ENCODE measurements at regions not wholly inside any gene's neighbourhood (a gene's known extent, or its start where the extent isn't known, plus 50 kb on each side); places are given as distances from the start of the nearest gene placed in this dataset.

GRCh38 chr12:114608509-114608908 is 75.5 kb downstream of the TBX3 start:
- Histone ChIP-seq H2AFZ (ENCODE audit: low read depth, low read length) (no peak overlapping the region), H3K4me1 (ENCODE audit: control insufficient read depth, extremely low read depth, insufficient read depth, low read length) (no peaks in the 10 kb centered on the region), H3K27ac (ENCODE audit: insufficient read depth, low read depth, low read length) (no peak overlapping the region), H3K79me2 (ENCODE audit: control insufficient read depth, insufficient read depth, low read length) (no peaks in the 10 kb centered on the region), H3K4me2 (ENCODE audit: insufficient read depth, low read length) (no peak overlapping the region), H3K27me3 (ENCODE audit: control insufficient read depth in 2 of 2, insufficient read depth in 2 of 2, low read length in 2 of 2) (no peaks in the 10 kb centered on the region), H3K4me3 (replicated peaks in 1 of 3; ENCODE audit: insufficient read depth in 1 of 3, low read depth in 1 of 3, low read length in 3 of 3) (no peak overlapping the region), H3K36me3 (ENCODE audit: control insufficient read depth in 2 of 2, extremely low read depth in 1 of 2, insufficient read depth in 2 of 2, low read length in 2 of 2) (no peaks in the 10 kb centered on the region), H4K20me1 (replicated peaks; ENCODE audit: control insufficient read depth, extremely low read depth, insufficient read depth, low read length) (no peaks in the 10 kb centered on the region), H3K9ac (replicated peaks; ENCODE audit: extremely low read depth, insufficient read depth, low read length) (no peak overlapping the region), H3K9me1 (replicated peaks; ENCODE audit: control insufficient read depth, extremely low read depth, insufficient read depth, low read length) (no peaks in the 10 kb centered on the region), H3K9me3 (replicated peaks; ENCODE audit: control insufficient read depth, insufficient read depth, low read length) (no peaks in the 10 kb centered on the region)
- CTCF ChIA-PET = interaction anchor here (0.6 kb wide), 1 partner anchor 198 kb away, joined by 3 read pairs; no protein-coding TSS in a partner anchor
- dilution Hi-C loops (cut with MboI; ENCODE audit: extremely low pct_ligation_motif_present, low sequenced_read_pairs) (no loop called here), intact Hi-C loops (cut with micrococcal nuclease) (no loop called here)
- TF ChIP-seq CTCF (IDR thresholded peaks at IDR 0.05; ENCODE audit: extremely low read depth in 1 of 2, insufficient read depth in 1 of 2, low read depth in 1 of 2, low read length in 2 of 2) (no peak), JUN (IDR thresholded peaks at IDR 0.05; ENCODE audit: borderline replicate concordance, insufficient read depth, insufficient read length, low read depth) (no peak), POLR2AphosphoS5 (IDR thresholded peaks at IDR 0.05; ENCODE audit: insufficient read depth, low read depth, low read length) (no peak), POLR2A (IDR thresholded peaks at IDR 0.05; ENCODE audit: low read depth, low read length) (no peak), GATA2 (IDR thresholded peaks at IDR 0.05; ENCODE audit: insufficient read depth, insufficient read length, low read depth, low read length) (no peak), FOS (IDR thresholded peaks at IDR 0.05; ENCODE audit: borderline replicate concordance, insufficient read depth, low read length) (no peak), EZH2 (IDR thresholded peaks at IDR 0.05; ENCODE audit: borderline replicate concordance, low read depth, low read length, severe bottlenecking) (no peak)
- BruUV-seq (replicated peaks) = no TSS peak
- no peak for DNase-seq (ENCODE audit: low read depth, low spot score)
- POLR2A ChIA-PET = no interaction called here
- FAIRE-seq = no peak
